ENCODE measurements at regions not wholly inside any gene's neighbourhood (a gene's known extent, or its start where the extent isn't known, plus 50 kb on each side); places are given as distances from the start of the nearest gene placed in this dataset.
"Not testable (repeated sequence)": the region's sequence is repeated elsewhere in the genome, so short reads cannot be mapped to it uniquely, and the experiment has no call there.

DNA sequence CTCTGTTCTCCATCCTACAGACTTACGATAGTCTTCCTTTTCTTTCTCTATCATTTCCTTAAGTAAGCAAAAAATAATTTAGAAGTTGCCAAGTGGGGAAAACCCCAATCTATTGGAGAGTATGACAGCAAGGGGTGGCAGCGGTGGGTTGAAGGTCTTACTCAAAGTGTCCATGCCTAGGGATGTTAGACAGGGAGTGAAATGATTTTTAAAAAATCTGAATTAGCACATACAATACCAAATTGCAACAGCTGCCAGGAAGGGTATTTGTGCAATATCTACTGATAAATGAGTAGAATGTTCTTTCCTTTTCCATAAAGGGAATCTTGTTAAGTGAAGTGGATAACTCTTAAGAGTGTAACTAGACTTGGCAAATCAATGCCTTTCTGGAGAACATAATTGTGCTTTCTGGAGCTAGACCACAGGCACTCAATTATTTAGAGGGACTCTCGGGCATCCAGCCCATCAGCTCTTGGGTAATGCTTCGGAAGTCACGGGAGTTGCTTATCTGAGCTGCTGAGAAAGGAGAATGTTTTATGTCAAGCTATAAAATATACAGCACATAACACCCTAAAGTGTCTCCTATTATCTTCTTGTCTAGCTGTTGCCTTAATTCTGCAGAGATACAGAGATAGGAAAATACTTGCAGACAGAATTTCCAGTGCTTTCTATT is 151.5 kb downstream of the KCNJ2 start:
- peak; percentile 76 to 80 for DNase-seq

DNA sequence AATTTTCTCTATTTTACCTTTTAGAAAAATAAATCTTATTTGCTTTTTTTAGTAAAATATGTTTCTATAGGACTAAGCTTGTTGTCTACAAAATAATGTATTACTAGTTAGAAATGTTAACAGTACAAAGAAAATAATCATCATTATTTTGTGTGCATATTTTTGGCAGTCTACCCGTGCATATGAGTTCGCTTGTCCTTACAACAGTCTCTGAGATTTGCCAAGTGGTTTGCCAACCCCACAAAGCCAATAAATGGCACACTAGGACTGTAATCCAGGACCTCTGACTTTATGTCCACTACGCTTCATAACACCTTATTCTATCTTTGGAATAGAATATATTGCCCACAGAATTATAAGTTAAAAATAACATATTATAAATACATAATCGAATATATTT is 152.0 kb downstream of the KCNJ2 start:
- no peak for DNase-seq

DNA sequence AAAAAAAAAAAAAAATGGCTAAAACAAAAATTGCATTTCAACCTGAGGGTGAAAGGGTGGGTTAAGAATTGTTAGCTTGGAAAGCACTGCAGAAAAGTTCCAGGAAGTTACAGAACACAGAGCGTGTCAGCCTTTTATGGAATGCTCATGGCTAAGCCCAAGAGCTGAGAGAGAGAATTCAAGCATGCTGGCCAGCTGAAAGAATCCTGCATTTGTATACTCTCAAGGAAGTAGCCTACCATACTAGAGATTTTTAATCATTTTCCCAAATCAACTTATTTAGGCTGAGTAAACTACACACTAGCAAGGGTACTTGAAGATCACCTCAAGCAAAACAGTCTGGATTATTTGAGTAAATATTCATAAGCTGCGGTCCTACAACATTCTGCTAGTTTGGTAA is 153.9 kb downstream of the KCNJ2 start:
- no peak for DNase-seq

DNA sequence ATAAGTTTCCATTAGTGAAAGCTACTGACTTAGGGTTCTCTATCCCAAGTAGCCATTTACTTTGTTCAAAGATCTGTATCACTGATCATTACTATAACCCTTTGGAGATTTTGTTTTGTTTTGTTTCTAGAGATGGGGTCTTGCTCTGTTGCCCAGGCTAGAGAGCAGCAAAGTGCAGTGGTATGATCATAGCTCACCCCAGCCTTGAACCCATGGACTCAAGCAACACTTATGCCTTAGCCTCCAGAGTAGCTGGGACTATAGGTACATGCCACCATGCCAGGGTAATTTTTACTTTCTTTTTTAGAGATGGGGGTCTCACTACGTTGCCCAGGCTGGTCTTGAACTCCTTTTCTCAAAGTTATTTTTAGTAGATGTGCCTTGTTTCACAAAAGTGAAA is 154.7 kb downstream of the KCNJ2 start:
- no peak for DNase-seq

- no peak for DNase-seq
Observed at GRCh38 chr17:70327279-70327678, 157.9 kb downstream of the KCNJ2 start.

GRCh38 chr17:70327723-70328122 is 158.4 kb downstream of the KCNJ2 start:
- no peak for DNase-seq

DNA sequence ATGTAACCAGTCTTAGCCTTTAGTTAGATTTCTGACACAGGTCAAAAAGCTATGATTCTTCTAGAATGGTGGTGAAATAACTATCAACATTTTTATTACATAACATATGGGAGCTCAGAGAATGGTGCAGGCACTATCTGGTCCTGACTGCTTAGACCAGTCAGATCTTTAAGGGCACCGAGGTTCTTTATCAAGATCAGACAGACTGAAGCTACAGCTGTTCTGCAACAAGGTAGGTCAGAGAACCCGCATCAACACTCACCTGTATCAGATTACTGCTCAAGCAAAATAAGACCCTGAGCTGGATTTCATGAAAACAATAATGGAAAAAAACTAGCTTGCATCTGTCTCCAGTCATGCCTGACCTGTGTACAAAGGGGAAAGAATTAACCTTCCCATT is 160.4 kb downstream of the KCNJ2 start:
- no peak for DNase-seq

GRCh38 chr17:70331066-70331465 is 161.7 kb downstream of the KCNJ2 start:
- not testable (repeated sequence) for DNase-seq

- DNase-seq = no peak
Observed at GRCh38 chr17:70332356-70333210, 163.3 kb downstream of the KCNJ2 start.

GRCh38 chr17:70336411-70336810 is 167.1 kb downstream of the KCNJ2 start:
- no peak for DNase-seq

DNA sequence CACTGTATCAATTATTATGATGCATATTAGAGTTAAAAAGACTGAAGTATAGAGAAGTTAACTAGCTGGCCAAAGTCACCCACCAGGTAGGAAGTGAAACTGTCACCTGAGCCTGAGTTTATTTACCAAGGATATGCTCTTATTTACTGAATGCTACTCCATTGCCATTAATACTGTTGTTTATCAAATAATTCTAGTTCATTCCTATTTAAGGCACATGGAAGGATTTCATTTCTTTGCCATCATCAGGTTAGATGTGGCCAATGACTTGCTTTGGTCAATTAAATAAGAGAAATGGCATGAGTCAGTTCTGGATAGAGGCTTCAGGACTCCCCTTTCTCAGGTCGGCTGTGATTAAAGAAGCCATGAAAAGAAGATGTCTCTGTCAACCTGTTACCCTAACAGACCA is 169.6 kb downstream of the KCNJ2 start:
- DNase-seq = no peak

DNA sequence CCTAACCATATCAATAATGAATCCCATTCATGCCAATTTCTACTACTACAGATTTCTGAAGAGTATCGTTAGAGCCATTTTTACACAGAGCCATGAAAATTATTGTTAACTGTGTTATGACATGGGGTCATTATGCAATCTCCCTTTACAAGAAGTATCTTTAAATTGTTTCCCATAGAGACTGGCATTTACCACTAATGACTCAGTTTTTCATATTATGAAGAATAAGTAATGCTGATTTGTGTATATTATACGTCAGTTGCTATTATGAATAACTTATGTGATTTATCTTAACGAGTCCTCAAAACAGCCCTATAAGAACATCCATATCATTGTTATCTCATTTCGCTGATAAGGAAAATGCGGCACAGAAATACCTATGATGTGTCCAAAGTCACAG is 173.8 kb downstream of the KCNJ2 start:
- no peak for DNase-seq

DNA sequence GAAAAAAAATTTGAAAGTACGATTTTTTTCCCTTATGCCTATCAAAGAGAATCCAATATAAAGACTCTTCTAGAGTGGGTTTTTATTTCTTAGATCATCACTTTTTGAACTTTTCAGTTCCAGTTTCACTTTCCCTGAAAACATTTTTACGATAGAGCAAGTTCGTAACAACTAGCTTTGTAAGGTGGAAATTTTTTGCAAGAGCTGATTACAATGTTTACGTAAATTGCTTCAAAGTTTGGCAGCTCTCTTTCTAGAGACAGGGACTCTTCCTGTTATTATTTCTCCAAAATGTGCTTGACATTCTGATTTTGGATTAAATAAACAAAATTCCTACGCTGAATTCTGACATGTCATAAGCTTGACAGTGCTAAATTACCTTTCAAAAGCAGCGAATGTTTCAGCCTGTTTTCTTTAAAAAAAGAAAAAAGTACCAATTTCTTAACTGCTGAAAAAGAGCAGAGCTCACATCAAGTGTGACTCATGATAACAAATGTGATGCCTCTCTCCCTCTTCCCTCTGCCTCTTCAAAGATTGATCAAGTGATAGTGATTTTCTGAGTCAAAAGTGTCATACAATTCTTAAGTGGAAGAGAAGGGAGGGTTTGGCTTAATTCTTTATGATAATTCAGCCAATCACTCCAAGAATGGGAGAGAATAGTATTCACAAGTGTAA is 175.2 kb downstream of the KCNJ2 start:
- DNase-seq = no peak

GRCh38 chr17:70345061-70345460 is 175.7 kb downstream of the KCNJ2 start:
- DNase-seq = no peak

DNA sequence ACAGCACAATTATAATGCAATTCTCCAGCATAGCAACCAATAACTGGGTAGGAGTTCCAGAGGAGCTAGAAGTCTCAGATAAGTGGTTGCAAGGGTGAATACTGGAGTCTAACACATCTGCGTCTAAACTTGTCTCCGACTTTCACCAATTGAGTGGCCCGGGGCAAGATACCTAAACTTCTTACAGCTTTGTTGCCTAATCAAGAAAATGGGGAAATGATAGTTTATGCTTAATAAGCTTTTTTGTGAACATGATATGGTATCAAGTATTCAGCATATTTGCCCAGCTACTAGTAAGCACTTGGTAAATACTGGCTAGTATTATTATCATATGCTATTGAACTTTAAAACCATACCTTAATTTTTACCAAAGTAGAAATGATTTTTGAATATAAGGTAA is 183.5 kb downstream of the KCNJ2 start:
- no peak for DNase-seq

DNA sequence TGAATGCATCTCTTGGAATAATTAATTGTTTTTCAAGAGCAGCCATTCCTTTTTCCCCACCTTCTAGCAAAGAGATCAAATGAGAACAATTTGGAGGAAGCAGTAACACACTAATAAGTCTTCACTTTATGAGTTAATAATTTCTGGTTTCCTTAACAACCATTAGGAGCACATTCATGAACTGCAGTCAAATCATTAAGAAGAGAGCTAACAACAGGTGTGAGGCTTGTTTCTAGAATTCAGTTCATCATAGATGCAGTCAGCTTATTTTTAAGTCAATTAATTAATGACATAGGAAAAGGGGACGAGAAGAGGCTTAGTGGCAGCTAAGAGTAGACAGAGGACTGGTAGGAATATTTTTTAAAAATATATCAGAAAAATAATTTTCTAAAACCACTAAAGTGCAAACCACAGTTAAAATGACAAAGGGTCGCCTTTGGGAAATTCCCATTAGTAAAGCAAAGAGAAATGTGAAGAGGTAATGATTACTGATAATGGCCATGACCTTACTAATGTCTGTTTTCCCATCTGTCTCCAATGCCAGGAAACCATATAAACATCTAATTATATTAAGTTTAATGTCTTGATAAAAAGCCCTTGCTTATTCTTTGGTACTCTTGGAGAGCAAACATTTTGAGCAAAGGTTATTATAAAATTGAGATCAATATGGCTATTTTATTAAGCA is 184.2 kb downstream of the KCNJ2 start:
- DNase-seq = no peak

DNA sequence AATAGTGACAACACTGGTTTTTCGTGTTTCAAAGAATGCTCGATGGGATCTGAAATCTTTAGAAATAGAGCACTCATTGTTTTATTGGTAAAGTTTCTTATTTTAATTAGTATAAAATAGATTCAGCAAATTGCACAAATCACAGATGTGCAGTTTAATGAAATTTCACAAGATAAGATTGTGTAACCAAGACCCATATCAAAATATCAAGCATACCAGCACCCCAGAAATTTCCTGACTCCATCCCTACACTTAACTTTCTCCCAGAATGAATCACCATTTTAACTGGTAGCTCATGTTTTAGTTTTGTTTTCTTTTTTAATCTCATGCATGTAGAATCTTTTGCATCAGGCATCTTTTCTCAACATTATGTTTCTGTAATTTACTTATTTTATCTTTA is 185.9 kb downstream of the KCNJ2 start:
- no peak for DNase-seq

DNA sequence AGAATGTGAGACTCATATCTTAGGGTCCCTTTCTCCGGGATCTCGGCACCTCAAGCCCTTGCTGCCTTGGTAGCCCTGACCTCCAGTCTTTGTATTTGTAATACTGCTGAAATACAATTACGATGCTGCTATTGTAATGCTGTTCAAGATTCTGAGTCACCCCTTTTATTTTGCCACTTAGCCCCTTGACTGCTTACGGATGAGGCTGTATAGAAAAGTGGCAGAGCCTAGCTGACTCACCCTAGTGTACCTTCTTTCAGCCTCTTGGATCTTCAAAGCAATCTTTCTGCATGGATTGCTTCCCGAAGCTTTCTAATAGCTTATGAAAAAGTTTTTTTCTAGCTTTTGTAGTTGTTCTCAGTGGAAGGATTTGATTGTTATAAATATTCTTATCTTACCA is 187.9 kb downstream of the KCNJ2 start:
- DNase-seq = no peak

DNA sequence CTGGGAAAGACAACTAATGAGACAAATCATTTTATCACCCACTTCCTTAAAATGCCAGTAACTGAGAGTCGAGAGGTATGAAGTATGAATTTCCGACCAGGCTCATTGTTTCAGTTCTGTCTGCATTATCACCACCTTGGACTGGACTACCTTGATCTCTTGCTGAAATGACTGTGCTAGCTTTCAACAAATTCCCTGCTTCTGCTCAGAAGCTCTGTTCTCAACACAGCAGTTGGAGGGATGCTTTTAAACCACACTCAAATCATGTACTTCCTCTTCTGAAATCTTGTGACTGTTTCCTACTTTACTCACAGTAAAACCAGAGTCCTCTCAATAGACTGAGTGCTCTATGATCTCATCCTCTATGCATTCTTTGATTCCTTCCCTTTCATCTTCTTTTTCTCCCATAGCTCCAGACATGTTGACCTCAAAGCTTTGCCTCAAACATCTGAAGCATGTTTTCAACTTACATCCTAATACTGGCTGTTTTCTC is 195.8 kb downstream of the KCNJ2 start:
- DNase-seq = no peak

DNA sequence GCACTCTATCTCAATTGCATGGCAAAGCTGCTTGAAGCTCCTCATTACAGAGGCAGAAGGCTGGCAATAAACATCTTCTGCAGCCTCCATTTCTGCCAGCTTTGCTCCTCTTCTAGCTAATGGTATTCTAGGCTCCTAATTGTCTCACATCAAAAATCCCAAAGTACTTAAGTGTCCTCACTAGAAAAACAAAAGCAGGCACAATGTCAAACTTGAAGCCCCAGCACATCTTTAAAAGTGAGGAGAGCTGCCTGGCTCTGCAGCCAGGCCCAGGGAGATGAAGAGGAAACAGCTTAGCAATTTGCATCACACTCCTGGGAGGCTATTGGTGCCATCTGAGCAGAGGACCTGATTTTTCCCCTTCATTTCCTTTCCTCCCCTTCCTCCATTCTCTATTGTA is 197.1 kb downstream of the KCNJ2 start:
- DNase-seq = no peak

DNA sequence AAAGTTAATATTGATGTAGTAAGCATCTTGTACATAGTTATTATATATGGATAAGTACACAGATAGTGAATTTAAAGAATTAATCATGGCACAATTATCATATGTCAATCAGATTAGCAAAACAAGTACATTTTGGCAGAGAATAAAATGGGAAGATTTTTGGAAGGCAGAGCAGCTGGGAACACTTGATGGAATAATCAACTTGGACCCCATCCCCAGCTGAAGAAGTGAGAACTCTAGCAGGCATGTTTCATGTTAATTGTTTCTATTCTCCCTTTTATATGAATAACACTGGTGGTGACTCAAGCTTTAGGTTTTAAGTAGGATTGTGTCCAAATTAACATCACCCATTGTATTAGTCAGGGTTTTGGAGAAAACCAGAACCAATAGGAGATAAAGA is 198.7 kb downstream of the KCNJ2 start:
- no peak for DNase-seq

DNA sequence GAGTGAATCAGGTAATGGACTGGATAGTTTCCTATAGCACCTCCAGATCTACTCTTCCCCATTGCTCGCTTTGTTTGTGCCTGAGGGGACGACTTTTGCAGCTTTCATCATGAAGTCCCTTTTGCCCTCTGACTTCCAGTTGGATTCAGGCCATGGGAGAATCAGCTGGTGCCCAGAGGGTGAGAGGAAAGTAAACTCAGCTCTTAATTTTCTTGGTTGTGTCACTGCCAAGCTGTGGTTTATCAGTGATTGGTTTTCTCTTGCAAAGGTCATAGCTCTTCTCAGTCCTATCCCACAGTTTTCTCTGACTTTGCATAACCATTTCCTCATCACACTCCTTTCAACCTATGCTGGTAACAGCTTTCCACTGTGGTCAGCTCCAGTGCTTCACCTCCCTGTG is 200.1 kb downstream of the KCNJ2 start:
- DNase-seq = no peak

All from right lung (tissue), 2 donors.